ENCODE measurements at regions not wholly inside any gene's neighbourhood (a gene's known extent, or its start where the extent isn't known, plus 50 kb on each side); places are given as distances from the start of the nearest gene placed in this dataset.

DNA sequence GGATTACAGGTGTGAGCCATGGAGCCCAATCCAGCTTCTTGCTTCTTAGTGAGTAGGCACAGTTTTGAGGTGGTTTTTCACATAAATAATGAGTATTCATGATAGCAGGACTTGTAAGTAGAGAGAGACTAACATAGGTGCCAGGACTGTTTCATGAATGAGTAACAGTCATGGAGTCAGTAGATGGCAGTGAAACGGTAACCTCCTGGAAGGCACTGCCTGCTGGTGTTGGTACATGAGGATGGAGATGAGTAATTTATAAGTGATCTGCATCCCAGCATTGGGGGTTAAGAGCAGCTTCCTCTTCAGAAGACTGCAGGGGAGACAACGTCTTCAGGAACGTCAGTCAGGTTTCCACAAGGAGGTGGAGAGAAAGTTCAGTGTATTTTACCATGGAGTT is 143.8 kb downstream of the HAUS1 start:
- no peak for DNase-seq
- Histone ChIP-seq H3K4me1 (ENCODE audit: low read length) (peaks cover 33% of the 10 kb centered on the region), H3K9me3 (replicated peaks; ENCODE audit: insufficient read depth, low read length) (no peaks in the 10 kb centered on the region), H3K79me2 (ENCODE audit: low read length) (peaks cover 78% of the 10 kb centered on the region), H3K27ac (ENCODE audit: low read length) (peak overlapping the region; percentile 96; the same call in 1 of the 2 replicates), H4K20me1 (ENCODE audit: insufficient read depth, low read length) (no peaks in the 10 kb centered on the region), H3K4me2 (ENCODE audit: low read depth, low read length) (peak overlapping the region; percentile 68; the same call in 1 of the 2 replicates), H3K27me3 (replicated peaks; ENCODE audit: insufficient read depth, low read length) (no peaks in the 10 kb centered on the region), H3F3A (ENCODE audit: insufficient read depth, low read length) (peaks cover 39% of the 10 kb centered on the region), H2AFZ (ENCODE audit: low read length) (no peak overlapping the region), H3K36me3 (replicated peaks; ENCODE audit: insufficient read depth, low read length) (no peaks in the 10 kb centered on the region), H3K4me3 (ENCODE audit: low read length) (no peak overlapping the region), H3K9ac (ENCODE audit: low read length) (no peak overlapping the region), H3K9me2 (replicated peaks; ENCODE audit: insufficient read depth, low read length) (no peaks in the 10 kb centered on the region)
- TF ChIP-seq, protein P1, sequence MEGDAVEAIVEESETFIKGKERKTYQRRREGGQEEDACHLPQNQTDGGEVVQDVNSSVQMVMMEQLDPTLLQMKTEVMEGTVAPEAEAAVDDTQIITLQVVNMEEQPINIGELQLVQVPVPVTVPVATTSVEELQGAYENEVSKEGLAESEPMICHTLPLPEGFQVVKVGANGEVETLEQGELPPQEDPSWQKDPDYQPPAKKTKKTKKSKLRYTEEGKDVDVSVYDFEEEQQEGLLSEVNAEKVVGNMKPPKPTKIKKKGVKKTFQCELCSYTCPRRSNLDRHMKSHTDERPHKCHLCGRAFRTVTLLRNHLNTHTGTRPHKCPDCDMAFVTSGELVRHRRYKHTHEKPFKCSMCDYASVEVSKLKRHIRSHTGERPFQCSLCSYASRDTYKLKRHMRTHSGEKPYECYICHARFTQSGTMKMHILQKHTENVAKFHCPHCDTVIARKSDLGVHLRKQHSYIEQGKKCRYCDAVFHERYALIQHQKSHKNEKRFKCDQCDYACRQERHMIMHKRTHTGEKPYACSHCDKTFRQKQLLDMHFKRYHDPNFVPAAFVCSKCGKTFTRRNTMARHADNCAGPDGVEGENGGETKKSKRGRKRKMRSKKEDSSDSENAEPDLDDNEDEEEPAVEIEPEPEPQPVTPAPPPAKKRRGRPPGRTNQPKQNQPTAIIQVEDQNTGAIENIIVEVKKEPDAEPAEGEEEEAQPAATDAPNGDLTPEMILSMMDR (IDR thresholded peaks at IDR 0.05; ENCODE audit: low read length): no peak
- TF ChIP-seq EZH2phosphoT487 (IDR thresholded peaks at IDR 0.05; ENCODE audit: low read length) (no peak), EZH2 (optimal IDR thresholded peaks at IDR 0.05; ENCODE audit: low read depth, low read length) (no peak)

- TF ChIP-seq EZH2phosphoT487 (IDR thresholded peaks at IDR 0.05; ENCODE audit: low read length) (no peak), EZH2 (optimal IDR thresholded peaks at IDR 0.05; ENCODE audit: low read depth, low read length) (no peak)
- TF ChIP-seq, protein P1 (IDR thresholded peaks at IDR 0.05; ENCODE audit: low read length): no peak
- Histone ChIP-seq H3K36me3 (replicated peaks; ENCODE audit: insufficient read depth, low read length) (no peaks in the 10 kb centered on the region), H3K27ac (ENCODE audit: low read length) (peak overlapping the region; percentile 96)
Observed at GRCh38 chr18:46250084-46250811, 146.1 kb downstream of the HAUS1 start.

DNA sequence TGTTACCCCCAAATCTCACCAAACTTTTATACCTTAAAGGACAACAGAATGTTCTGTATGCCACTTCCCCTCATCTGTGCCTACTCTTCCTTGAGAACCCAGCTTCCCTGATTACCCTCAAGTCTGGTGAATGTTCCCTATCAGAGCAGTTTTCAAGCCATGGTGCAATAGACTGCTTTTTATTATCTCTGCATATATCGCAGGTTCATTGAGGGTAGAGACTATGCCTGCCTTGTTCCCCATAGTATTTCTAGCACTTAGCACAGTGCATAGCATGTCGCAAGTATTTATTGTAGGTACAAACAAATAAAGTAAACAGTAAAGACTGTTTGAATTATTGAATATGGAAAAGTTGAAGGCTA is 146.6 kb downstream of the HAUS1 start:
- TF ChIP-seq EZH2 (optimal IDR thresholded peaks at IDR 0.05; ENCODE audit: low read depth, low read length): no peak
- TF ChIP-seq, protein P1 (IDR thresholded peaks at IDR 0.05; ENCODE audit: low read length): no peak
- no peak for TF ChIP-seq EZH2phosphoT487 (IDR thresholded peaks at IDR 0.05; ENCODE audit: low read length)
- peaks cover 39% of the 10 kb centered on the region for H3F3A ChIP-seq (ENCODE audit: insufficient read depth, low read length)
- no peak overlapping the region for H2AFZ ChIP-seq (ENCODE audit: low read length)
- no peaks in the 10 kb centered on the region for H3K9me2 ChIP-seq (replicated peaks; ENCODE audit: insufficient read depth, low read length)
- no peaks in the 10 kb centered on the region for H3K27me3 ChIP-seq (replicated peaks; ENCODE audit: insufficient read depth, low read length)
- no peak for DNase-seq
- H3K36me3 ChIP-seq (replicated peaks; ENCODE audit: insufficient read depth, low read length): no peaks in the 10 kb centered on the region
- H3K9ac ChIP-seq (ENCODE audit: low read length): peak overlapping the region; percentile 41
- peak overlapping the region; percentile 14 for H3K4me3 ChIP-seq (ENCODE audit: low read length)
- no peaks in the 10 kb centered on the region for H4K20me1 ChIP-seq (ENCODE audit: insufficient read depth, low read length)
- H3K4me2 ChIP-seq (ENCODE audit: low read depth, low read length): peak overlapping the region; percentile 68
- H3K4me1 ChIP-seq (ENCODE audit: low read length): peaks cover 33% of the 10 kb centered on the region
- peaks cover 70% of the 10 kb centered on the region for H3K79me2 ChIP-seq (ENCODE audit: low read length)
- H3K27ac ChIP-seq (ENCODE audit: low read length): peak overlapping the region; percentile 96
- no peaks in the 10 kb centered on the region for H3K9me3 ChIP-seq (replicated peaks; ENCODE audit: insufficient read depth, low read length)

More at GRCh38 chr18:46250084-46250811, 146.1 kb downstream of the HAUS1 start:
- H2AFZ ChIP-seq (ENCODE audit: low read length): no peak overlapping the region
- H3K27me3 ChIP-seq (replicated peaks; ENCODE audit: insufficient read depth, low read length): no peaks in the 10 kb centered on the region
- H3K9me2 ChIP-seq (replicated peaks; ENCODE audit: insufficient read depth, low read length): no peaks in the 10 kb centered on the region
- peak; percentile 96 for DNase-seq
- H4K20me1 ChIP-seq (ENCODE audit: insufficient read depth, low read length): no peaks in the 10 kb centered on the region
- peaks cover 39% of the 10 kb centered on the region for H3F3A ChIP-seq (ENCODE audit: insufficient read depth, low read length)
- H3K9me3 ChIP-seq (replicated peaks; ENCODE audit: insufficient read depth, low read length): no peaks in the 10 kb centered on the region
- peak overlapping the region; percentile 55 for H3K9ac ChIP-seq (ENCODE audit: low read length)
- H3K79me2 ChIP-seq (ENCODE audit: low read length): peaks cover 75% of the 10 kb centered on the region
- H3K4me3 ChIP-seq (ENCODE audit: low read length): peak overlapping the region; percentile 53
- H3K4me2 ChIP-seq (ENCODE audit: low read depth, low read length): peak overlapping the region; percentile 68
- H3K4me1 ChIP-seq (ENCODE audit: low read length): peaks cover 33% of the 10 kb centered on the region

All from MM.1S (cell line).